ENCODE measurements at regions not wholly inside any gene's neighbourhood (a gene's known extent, or its start where the extent isn't known, plus 50 kb on each side); places are given as distances from the start of the nearest gene placed in this dataset.

DNA sequence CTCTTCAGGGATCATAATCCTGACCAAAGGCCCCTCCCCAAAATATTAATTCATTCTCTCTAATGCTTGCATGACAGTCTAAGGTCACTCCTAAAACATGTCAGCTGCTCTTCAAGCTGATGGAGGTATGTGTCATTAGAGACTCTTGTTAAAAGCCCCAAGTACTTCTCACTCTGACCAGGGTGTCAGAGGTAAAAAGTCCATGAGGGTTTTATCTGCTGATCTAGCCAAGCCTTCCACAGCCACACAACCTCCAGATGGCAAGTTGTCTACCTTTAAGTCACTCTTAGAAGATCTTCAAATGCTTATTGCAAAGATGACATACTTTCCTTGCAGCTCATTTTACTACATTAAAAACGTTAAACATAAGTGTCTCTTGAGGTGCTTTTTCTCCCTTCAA is 83.6 kb upstream of the ETAA1 start:
- no peak for DNase-seq (ENCODE audit: low spot score)
- Mint-ChIP-seq H3K4me1 (ENCODE audit: low read depth) (no peaks in the 10 kb centered on the region), H3K27ac (ENCODE audit: unreplicated experiment) (no peak overlapping the region), H3K27me3 (ENCODE audit: low read depth) (no peaks in the 10 kb centered on the region), H3K36me3 (ENCODE audit: low read depth) (no peaks in the 10 kb centered on the region), H3K9me3 (ENCODE audit: low read depth) (no peaks in the 10 kb centered on the region), H3K4me3 (ENCODE audit: unreplicated experiment) (no peak overlapping the region)
- TF ChIP-seq, protein P1, sequence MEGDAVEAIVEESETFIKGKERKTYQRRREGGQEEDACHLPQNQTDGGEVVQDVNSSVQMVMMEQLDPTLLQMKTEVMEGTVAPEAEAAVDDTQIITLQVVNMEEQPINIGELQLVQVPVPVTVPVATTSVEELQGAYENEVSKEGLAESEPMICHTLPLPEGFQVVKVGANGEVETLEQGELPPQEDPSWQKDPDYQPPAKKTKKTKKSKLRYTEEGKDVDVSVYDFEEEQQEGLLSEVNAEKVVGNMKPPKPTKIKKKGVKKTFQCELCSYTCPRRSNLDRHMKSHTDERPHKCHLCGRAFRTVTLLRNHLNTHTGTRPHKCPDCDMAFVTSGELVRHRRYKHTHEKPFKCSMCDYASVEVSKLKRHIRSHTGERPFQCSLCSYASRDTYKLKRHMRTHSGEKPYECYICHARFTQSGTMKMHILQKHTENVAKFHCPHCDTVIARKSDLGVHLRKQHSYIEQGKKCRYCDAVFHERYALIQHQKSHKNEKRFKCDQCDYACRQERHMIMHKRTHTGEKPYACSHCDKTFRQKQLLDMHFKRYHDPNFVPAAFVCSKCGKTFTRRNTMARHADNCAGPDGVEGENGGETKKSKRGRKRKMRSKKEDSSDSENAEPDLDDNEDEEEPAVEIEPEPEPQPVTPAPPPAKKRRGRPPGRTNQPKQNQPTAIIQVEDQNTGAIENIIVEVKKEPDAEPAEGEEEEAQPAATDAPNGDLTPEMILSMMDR (IDR thresholded peaks at IDR 0.05), result no peak

DNA sequence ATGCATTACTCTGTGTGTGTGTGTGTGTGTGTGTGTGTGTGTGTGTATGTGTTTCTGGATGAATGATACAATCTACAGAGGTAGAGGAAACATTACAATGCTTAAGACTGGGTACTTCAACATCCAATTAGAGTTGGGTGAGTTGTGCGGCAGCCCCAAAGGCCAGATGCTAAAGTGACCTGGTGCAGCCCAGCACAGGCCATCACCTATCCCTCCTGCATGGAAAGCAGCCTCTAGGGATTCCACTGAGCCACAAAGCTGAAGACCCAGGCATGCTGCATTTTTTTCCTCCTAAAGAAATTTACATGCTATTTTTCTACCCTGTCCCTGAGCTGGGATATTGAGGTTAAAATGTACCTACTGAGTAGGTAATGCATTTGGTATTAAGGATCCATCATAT is 79.1 kb upstream of the ETAA1 start:
- no peaks in the 10 kb centered on the region for H3K36me3 Mint-ChIP-seq (ENCODE audit: low read depth)
- no peak overlapping the region for H3K27ac Mint-ChIP-seq (ENCODE audit: unreplicated experiment)
- no peaks in the 10 kb centered on the region for H3K9me3 Mint-ChIP-seq (ENCODE audit: low read depth)
- TF ChIP-seq, protein P1 (IDR thresholded peaks at IDR 0.05), result no peak
- H3K4me3 Mint-ChIP-seq (ENCODE audit: unreplicated experiment), result no peak overlapping the region
- no peak for DNase-seq (ENCODE audit: low spot score)
- peaks cover 10% of the 10 kb centered on the region for H3K4me1 Mint-ChIP-seq (ENCODE audit: low read depth)
- H3K27me3 Mint-ChIP-seq (ENCODE audit: low read depth), result no peaks in the 10 kb centered on the region

DNA sequence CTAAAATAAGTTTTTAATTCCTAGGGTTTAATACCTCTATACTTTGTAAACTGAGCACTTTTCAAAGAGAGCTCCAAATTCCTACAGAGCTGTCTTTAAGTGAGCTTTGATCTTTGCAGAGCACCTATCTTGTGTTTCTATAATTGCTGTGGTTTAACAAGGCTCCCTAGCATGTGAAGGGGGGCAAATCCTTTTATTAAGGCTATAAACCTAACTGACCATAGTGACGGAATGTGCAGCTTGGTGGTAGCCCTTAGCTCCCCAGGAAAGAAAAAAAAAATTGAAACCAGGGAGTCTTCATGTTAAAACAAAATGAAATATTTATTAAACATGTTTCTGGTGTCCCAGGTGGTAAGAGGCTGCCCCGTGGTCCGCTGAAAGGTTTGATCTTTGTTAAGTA is 78.6 kb upstream of the ETAA1 start:
- no peaks in the 10 kb centered on the region for H3K36me3 Mint-ChIP-seq (ENCODE audit: low read depth)
- TF ChIP-seq, protein P1 (IDR thresholded peaks at IDR 0.05), result no peak
- H3K27ac Mint-ChIP-seq (ENCODE audit: unreplicated experiment), result no peak overlapping the region

DNA sequence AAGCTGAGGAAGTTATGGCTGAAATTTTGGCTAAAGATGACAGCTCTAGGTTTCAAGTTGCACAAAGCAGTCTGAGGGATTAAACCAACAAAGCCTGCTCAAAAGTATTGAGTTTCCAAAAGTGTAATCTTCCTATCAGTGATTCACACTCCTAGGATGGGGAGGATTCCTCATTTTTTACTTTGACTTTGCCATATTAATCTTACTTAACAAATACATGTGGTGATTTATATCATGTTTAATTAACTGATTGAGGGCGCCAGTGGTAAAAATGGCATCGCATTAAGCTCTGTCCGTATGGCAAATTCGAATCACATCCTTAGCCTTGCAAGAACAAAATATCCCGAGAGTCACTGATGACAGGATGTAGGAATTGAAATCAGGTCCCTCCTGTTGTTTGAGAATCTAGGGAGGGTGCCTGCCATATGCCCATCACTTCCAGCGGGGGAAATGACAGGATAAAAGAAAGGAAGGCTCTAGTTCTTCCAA is 78.1 kb upstream of the ETAA1 start:
- DNase-seq (ENCODE audit: low spot score), result no peak
- Mint-ChIP-seq H3K9me3 (ENCODE audit: low read depth) (no peaks in the 10 kb centered on the region), H3K4me1 (ENCODE audit: low read depth) (peaks cover 10% of the 10 kb centered on the region), H3K27ac (ENCODE audit: unreplicated experiment) (no peak overlapping the region), H3K36me3 (ENCODE audit: low read depth) (no peaks in the 10 kb centered on the region), H3K27me3 (ENCODE audit: low read depth) (peaks cover 2% of the 10 kb centered on the region), H3K4me3 (ENCODE audit: unreplicated experiment) (no peak overlapping the region)
- TF ChIP-seq, protein P1 (IDR thresholded peaks at IDR 0.05), result no peak

More for the DNA sequence above, 78.6 kb upstream of the ETAA1 start:
- DNase-seq (ENCODE audit: low spot score), result no peak
- no peak overlapping the region for H3K4me3 Mint-ChIP-seq (ENCODE audit: unreplicated experiment)
- no peaks in the 10 kb centered on the region for H3K9me3 Mint-ChIP-seq (ENCODE audit: low read depth)
- H3K4me1 Mint-ChIP-seq (ENCODE audit: low read depth), result peaks cover 10% of the 10 kb centered on the region
- peaks cover 2% of the 10 kb centered on the region for H3K27me3 Mint-ChIP-seq (ENCODE audit: low read depth)

DNA sequence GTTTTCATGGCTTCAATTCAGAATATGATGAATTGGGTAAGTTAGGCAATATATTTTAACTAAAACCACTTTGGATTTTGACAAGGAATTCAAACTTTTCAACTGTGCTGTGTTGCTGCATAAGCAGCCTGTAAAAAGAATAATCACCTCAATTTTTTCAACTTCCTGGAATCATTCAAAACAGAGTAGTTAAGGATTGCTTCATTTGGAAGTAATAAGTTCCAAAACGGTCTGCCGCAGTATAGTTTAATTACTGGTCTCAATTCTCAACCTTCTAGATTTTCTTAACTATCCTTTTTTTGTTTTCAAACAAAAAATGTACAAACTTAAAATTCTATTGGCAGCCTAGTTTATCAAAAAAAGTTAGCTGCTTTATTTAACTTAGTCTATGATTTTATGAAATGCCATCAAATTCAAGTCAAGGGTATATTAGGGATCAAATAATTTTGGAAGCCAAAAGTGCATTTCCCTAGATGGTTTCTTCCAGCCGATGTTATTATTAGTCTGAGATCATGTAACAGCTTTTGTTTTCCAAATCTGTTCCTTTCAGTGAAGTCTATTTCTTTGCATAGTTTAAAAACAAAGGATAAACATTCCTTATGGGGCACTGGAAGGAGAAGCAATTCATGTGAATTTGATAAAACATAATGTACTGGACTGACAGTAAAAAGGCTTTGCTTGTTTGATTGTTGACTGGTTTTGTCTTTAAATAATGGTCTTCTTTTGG is 76.1 kb upstream of the ETAA1 start:
- H3K27me3 Mint-ChIP-seq (ENCODE audit: low read depth), result peaks cover 11% of the 10 kb centered on the region
- no peak overlapping the region for H3K4me3 Mint-ChIP-seq (ENCODE audit: unreplicated experiment)
- TF ChIP-seq, protein P1 (IDR thresholded peaks at IDR 0.05), result no peak
- DNase-seq (ENCODE audit: low spot score), result no peak
- no peak overlapping the region for H3K27ac Mint-ChIP-seq (ENCODE audit: unreplicated experiment)
- H3K4me1 Mint-ChIP-seq (ENCODE audit: low read depth), result peaks cover 10% of the 10 kb centered on the region
- H3K36me3 Mint-ChIP-seq (ENCODE audit: low read depth), result no peaks in the 10 kb centered on the region
- H3K9me3 Mint-ChIP-seq (ENCODE audit: low read depth), result no peaks in the 10 kb centered on the region

All from chondrocyte (in vitro differentiated cells).